GM21447 (cell line): ENCODE measurements at regions not wholly inside any gene's neighbourhood (a gene's known extent, or its start where the extent isn't known, plus 50 kb on each side); places are given as distances from the start of the nearest gene placed in this dataset.
A peak's percentile ranks its signal among the peaks of the same experiment; 100 is the strongest.

Experiments
- ATAC-seq: cut with Tn5 transposase; IDR thresholded peaks from one replicate; pipeline ENCODE4 v1.9.1; 2021; ENCODE audit not compliant: unreplicated experiment

DNA sequence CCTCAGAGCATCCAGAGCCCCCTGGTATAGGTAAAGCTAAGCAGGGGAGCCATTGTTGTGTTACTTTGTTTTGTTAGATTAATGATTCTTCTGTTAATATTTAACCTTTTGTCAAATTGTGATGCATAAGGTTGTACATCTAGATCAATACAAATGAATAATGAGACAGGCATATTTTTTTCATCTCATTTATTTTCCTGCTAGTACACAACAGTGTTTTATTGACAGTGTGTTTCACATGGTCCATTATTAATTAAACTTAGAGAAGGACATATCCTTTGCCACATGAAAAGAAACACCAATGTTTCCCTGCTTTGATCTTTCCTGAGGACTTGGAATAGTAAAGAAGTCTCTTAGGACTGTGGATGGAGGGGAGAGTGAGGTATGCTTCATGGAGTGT is 543.6 kb upstream of the CFAP20DC start:
- ATAC-seq: no peak

GRCh38 chr3:59580996-59581395 is 531.2 kb upstream of the CFAP20DC start:
- ATAC-seq: no peak

DNA sequence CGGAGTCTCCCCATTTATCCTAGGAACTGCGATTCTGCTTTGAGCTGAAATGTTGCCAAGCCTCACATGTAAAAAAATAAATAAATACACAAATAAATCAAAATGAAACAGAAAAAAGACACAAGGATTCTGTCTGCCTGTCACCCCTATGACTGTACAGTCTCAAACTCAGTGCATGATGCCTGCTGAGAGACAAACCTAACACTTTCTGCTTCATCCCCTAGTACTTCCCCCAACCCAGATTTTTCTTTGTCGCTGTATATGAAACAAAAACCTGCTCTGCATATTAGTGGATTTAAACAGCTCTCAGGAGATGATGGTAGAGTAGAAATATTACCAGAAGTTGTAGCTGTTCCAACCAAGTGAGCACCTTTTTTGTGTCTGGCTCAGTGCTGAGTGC is 530.7 kb upstream of the CFAP20DC start:
- no peak for ATAC-seq

GRCh38 chr3:59578129-59578528 is 528.3 kb upstream of the CFAP20DC start:
- ATAC-seq: no peak

DNA sequence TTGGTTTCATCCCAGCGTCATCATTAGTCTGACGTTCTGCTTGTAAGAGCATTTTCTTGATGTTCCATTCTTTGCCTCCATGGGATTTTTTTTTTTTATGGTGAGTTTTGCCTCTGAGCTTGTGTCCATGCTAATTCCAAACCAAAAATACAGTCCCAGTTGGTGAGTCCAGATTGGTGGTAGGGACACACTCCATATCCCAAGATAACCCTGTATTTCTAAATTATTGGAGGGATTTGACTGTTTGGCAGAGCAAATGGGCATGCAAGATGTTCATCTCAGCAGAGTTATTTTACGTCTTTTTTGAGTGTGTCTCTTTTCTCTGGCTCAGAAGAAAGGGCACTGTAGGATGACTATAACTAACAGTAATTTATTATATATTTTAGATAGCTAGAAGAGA is 526.8 kb upstream of the CFAP20DC start:
- no peak for ATAC-seq

DNA sequence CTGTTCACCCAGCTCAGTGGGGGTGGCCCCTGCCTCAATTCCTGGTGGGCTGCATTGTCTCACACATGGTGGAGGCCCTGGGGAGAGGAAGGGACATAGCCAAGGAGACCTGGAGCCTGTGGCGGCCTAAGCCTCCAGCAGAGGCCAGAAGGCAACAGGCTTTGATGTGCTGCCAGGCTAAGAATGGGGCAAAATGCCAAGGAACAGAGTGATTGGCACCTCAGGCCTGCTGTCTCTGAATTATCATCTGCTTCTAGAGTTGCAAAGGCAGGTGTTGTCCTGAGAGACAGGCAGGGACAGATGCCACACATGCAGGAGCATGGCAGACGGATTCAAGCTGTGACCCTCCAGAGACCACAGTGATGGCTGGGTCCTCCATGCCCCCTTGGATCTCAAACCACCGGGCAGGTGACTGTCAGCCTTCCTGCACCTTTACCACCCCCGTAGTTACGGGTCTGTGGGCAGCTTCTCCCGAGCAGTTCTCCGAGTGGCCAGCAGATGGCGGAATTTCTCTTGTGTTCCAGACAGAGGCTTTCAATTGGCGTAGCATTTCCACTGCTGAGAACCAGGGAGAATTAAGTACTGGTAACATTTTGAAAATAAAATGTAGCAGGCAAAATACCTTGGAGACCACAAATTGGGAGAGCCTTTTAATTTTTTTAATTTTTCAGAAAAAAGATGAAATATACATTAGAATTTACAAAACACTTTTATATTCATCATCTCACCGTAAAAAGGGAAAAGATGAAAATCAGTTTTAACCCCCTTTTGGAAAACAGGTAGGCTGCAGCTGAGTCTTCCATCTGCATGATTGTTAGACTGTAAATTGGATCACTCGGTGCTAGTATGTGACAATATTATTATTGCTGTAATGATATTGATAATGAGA is 525.5 kb upstream of the CFAP20DC start:
- peak; percentile 81 for ATAC-seq

DNA sequence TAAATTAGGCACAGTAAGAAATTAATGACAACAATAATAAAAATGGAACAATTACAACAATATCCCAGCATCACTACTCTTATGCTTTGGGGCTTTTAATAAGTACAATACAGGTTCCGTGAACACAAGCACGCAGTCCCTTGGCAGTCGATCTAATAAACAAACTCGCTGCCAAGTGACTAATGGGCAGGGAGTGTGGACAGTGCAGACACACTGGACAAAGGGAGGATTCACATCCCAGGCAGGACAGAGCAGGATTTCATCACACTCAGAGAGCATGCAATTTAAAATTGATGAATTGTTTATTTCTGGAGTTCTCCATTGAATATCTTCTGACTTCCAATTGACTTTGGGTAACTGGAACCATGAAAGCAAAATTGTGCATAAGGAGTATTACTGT is 524.1 kb upstream of the CFAP20DC start:
- ATAC-seq: no peak

- ATAC-seq: no peak
Measured at GRCh38 chr3:59572106-59572505, 522.3 kb upstream of the CFAP20DC start.

- no peak for ATAC-seq
Measured at GRCh38 chr3:59570806-59571205, 521.0 kb upstream of the CFAP20DC start.

DNA sequence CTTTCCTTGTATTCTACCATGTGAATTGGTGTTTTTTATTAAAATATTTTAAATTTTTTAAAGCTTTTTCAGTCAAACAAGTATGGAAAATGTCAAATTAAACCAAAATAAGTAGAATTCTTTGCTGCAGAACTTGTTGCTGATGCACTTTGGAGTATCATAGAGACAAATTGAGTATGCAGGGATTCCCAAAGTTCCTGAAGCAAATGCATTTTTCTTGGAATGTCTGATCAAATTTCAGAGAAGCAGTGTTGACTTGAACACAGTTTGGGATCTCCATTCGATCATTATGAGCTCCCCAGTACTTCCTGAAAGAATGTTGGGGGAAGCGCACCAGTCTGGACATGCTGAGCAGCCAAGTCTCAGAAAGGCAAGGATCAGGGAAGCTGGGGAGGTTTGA is 517.8 kb upstream of the CFAP20DC start:
- ATAC-seq: no peak

GRCh38 chr3:59566481-59566975 is 516.7 kb upstream of the CFAP20DC start:
- peak; percentile 99 for ATAC-seq

DNA sequence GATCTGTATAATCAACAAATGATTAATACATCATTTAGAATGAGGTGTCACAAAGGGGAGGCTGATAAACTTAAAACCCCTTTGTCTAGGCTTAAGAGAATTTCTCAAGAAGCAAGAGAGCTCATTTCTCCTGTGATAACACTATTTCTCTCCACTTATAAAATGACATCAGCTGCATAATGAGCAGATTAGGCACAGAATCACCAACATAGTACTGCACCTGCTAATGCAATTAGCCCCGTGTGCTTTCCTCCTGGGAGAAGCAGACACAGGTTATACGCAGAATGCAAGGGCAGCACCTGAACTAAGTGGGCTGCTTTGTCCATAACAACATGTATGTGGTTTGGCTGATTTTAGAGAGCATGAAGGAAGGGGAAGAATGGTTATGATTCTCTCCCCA is 515.3 kb upstream of the CFAP20DC start:
- ATAC-seq: no peak

DNA sequence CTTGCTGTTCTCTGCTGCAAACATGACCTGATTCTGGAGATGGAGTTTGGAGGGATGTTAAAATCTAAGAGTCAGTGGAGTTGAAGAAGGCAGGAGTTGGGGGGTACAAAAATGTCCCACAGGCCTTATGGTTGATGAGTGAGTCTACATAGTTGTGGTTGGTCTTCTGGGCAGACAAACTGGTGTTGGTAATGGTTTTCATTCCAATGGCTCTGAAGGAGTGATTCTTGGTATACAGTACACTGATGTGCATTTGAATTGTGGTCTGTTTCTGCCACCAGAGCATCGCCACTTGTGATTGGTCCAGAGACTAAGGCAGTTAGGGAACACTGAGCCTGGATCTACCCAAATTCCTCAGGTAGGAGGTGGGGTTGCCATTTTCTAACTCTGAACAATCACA is 514.1 kb upstream of the CFAP20DC start:
- no peak for ATAC-seq

DNA sequence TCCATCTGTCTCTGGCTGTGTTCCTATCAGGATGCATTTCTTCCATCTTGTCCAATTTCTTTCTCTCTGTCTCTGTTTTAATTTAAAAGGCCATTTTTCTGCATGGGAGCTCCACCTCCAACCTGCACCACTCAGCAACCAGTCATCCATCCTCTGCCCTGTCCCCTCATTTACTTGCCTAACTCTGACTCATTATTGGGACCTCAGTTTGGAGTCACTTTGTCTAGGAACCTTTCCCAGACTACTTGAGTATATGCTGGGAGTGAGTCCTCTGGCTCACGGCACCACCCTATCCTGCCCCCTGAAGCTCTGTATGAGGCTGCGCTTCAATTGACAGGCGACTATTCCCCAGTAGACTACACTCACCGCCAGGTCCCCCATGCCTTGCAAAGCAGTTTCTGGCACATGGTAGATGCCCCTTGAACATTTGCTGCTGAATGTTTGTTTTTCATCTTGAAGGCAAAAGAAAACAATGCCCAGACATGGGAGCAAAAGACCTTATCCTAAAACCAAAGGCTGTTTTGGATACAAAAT is 513.3 kb upstream of the CFAP20DC start:
- no peak for ATAC-seq

GRCh38 chr3:59559721-59560435 is 510.1 kb upstream of the CFAP20DC start:
- no peak for ATAC-seq

- ATAC-seq: no peak
Measured at GRCh38 chr3:59558906-59559720, 509.3 kb upstream of the CFAP20DC start.

DNA sequence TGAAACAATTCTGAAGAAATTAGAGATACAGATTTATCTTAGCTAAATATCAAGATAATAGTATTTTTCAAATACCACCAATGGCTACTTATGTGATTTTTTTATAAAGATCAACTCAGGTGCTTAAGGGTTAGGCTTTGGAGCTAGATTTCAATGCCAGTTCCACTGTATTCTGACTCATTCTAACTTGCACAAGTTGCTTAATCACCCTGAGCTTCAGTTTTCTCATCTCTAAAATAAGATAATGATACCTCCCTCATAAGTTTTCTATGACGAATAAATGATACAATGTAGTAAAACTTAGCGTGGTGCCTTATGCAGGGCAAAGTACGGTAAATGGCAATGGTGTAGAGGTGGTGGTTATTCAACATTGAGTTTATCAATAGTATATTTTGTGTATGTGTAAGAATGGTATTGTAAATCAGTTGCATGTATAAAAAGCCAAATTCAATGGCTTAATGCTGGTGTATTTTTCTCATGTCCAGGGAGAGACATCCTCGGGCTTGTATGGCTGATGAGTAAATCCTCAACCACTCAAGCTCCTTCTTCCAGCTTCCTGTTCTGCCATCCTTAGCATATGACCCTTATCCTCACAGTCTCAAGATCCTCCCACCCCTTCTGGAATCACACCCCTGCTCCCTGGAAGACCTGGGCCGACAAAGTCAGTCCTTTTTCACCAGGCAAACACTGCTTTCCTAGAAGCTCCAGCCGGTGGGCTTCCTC is 505.9 kb upstream of the CFAP20DC start:
- no peak for ATAC-seq

- ATAC-seq: no peak
Measured at GRCh38 chr3:59553076-59553475, 503.3 kb upstream of the CFAP20DC start.

DNA sequence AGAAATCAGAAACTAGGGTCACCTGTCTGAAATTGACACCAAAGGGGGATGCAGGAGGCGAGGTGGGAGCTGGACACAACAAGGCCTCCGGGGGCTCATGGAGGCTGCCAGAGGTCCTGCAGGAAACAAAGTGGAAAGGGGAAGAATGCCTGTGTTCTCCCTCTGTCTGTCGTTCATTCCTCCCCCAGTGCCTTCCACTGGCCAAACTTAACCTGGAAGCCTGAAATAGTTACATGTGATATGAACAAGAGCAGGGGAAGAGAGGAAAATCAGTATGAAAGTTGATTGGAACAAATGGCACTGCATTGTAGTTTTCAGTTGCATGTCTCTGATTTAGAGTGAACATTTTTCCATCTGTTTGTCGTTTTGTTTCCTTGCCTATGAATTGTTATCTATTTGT is 502.0 kb upstream of the CFAP20DC start:
- ATAC-seq: no peak

DNA sequence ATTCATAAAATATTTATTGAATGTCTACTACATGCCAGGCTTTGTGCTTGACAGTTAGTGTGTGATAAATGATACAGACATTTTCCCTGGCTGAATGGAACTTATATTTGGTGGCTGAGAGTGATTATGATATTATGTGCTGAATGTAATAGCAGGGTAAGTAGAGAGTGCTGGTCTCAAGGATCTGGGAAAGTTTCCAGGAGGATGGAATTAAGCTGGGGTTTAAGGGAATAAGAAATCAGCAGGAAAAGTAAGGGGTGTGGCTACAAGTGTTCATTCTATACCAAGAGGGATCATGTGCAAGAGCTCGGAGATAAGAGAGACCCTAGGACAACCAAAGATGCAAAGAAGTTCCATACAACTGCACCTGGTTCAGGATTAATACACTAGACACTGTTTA is 500.1 kb upstream of the CFAP20DC start:
- no peak for ATAC-seq
